M059J (cell line): ENCODE measurements at regions not wholly inside any gene's neighbourhood (a gene's known extent, or its start where the extent isn't known, plus 50 kb on each side); places are given as distances from the start of the nearest gene placed in this dataset.
A peak's percentile ranks its signal among the peaks of the same experiment; 100 is the strongest.
"Not testable (repeated sequence)": the region's sequence is repeated elsewhere in the genome, so short reads cannot be mapped to it uniquely, and the experiment has no call there.

Experiments used
- DNase-seq: peaks from one replicate; pipeline ENCODE4 v3.0.0-alpha.2; 2012; ENCODE audit warnings: low read depth

GRCh38 chr9:82052081-82052480 is 63.5 kb downstream of the SPATA31D1 start:
- DNase-seq, result no peak

GRCh38 chr9:82054264-82055015 is 65.9 kb downstream of the SPATA31D1 start:
- DNase-seq, result no peak

- DNase-seq, result no peak
Measured at GRCh38 chr9:82057805-82058204, 69.2 kb downstream of the SPATA31D1 start.

- not testable (repeated sequence) for DNase-seq
Measured at GRCh38 chr9:82061801-82062200, 73.2 kb downstream of the SPATA31D1 start.

GRCh38 chr9:82062245-82062644 is 73.7 kb downstream of the SPATA31D1 start:
- DNase-seq, result no peak

- DNase-seq, result no peak
Measured at GRCh38 chr9:82073551-82074543, 85.3 kb downstream of the SPATA31D1 start.

GRCh38 chr9:82080265-82080664 is 91.7 kb downstream of the SPATA31D1 start:
- no peak for DNase-seq

- DNase-seq, result no peak
Measured at GRCh38 chr9:82081496-82081895, 92.9 kb downstream of the SPATA31D1 start.

GRCh38 chr9:82082563-82082962 is 94.0 kb downstream of the SPATA31D1 start:
- DNase-seq, result no peak

- DNase-seq, result no peak
Measured at GRCh38 chr9:82088591-82088990, 100.0 kb downstream of the SPATA31D1 start.

GRCh38 chr9:82090046-82090445 is 101.5 kb downstream of the SPATA31D1 start:
- no peak for DNase-seq

GRCh38 chr9:82091100-82091499 is 102.5 kb downstream of the SPATA31D1 start:
- no peak for DNase-seq

GRCh38 chr9:82091610-82092009 is 103.0 kb downstream of the SPATA31D1 start:
- DNase-seq, result peak; percentile 7

- no peak for DNase-seq
Measured at GRCh38 chr9:82101475-82101874, 112.9 kb downstream of the SPATA31D1 start.

GRCh38 chr9:82104252-82104651 is 115.7 kb downstream of the SPATA31D1 start:
- DNase-seq, result no peak

GRCh38 chr9:82105729-82106128 is 117.2 kb downstream of the SPATA31D1 start:
- no peak for DNase-seq

GRCh38 chr9:82106536-82106935 is 118.0 kb downstream of the SPATA31D1 start:
- no peak for DNase-seq

- no peak for DNase-seq
Measured at GRCh38 chr9:82108474-82108873, 119.9 kb downstream of the SPATA31D1 start.

GRCh38 chr9:82108941-82109340 is 120.4 kb downstream of the SPATA31D1 start:
- no peak for DNase-seq

GRCh38 chr9:82109626-82110025 is 121.1 kb downstream of the SPATA31D1 start:
- DNase-seq, result no peak

GRCh38 chr9:82110881-82111280 is 122.3 kb downstream of the SPATA31D1 start:
- no peak for DNase-seq

- no peak for DNase-seq
Measured at GRCh38 chr9:82115331-82115730, 126.8 kb downstream of the SPATA31D1 start.

- DNase-seq, result no peak
Measured at GRCh38 chr9:82115900-82116299, 127.3 kb downstream of the SPATA31D1 start.
